H1 (cell line): ENCODE measurements at regions not wholly inside any gene's neighbourhood (a gene's known extent, or its start where the extent isn't known, plus 50 kb on each side); places are given as distances from the start of the nearest gene placed in this dataset.

Experiments
- BACH1 ChIP-seq: IDR thresholded peaks from 2 replicates; pipeline ENCODE4 v1.6.1; 2012; ENCODE audit warnings: low read length, improper control_type of control experiment
- CBX5 ChIP-seq: fragments of 300-800, 300-1000 bp; sonication (generic); IDR thresholded peaks from 2 replicates; pipeline ENCODE4 v1.7.1; 2016; ENCODE audit warnings: antibody characterized with exemption, low read length, low read depth
- CEBPB ChIP-seq: IDR thresholded peaks from 2 replicates; pipeline ENCODE4 v1.6.1; 2012; ENCODE audit warnings: low read depth, low read length
- EP300 ChIP-seq, 2 experiments: IDR thresholded peaks; 1 replicate in 1 of 2; 2 replicates in 1 of 2; pipeline ENCODE4 v1.6.1; 2011 to 2012; ENCODE audit warnings: low read depth in 2 of 2, low read length in 2 of 2, mild to moderate bottlenecking in 2 of 2, borderline replicate concordance in 1 of 2, inconsistent platforms in 1 of 2, moderate library complexity in 1 of 2
- EZH2 ChIP-seq: fragments of 200-600 bp; sonication (generic); IDR thresholded peaks from 2 replicates; pipeline ENCODE4 v1.7.1; 2012; ENCODE audit warnings: low read depth, mild to moderate bottlenecking, moderate library complexity, low read length, inconsistent platforms; ENCODE audit not compliant: severe bottlenecking
- KDM5A ChIP-seq: fragments of 200-600 bp; IDR thresholded peaks from 2 replicates; pipeline ENCODE4 v1.7.1; 2012; ENCODE audit warnings: mild to moderate bottlenecking, low read length, inconsistent platforms, mixed read lengths
- POLR2A ChIP-seq, 2 experiments: IDR thresholded peaks; 1 replicate in 1 of 2; 2 replicates in 1 of 2; pipeline ENCODE4 v1.6.1; 2011; ENCODE audit warnings: low read depth in 2 of 2, low read length in 2 of 2, mild to moderate bottlenecking in 2 of 2; ENCODE audit errors: control extremely low read depth in 1 of 2
- RFX5 ChIP-seq: IDR thresholded peaks from 2 replicates; pipeline ENCODE4 v1.6.1; 2011; ENCODE audit warnings: low read depth, low read length, improper control_type of control experiment, borderline replicate concordance
- SIRT6 ChIP-seq: IDR thresholded peaks from one replicate; pipeline ENCODE4 v1.7.1; 2012; ENCODE audit warnings: low read length, inconsistent platforms
- ZNF274 ChIP-seq: IDR thresholded peaks from 2 replicates; pipeline ENCODE4 v1.7.0; 2012; ENCODE audit warnings: low read length, borderline replicate concordance; ENCODE audit errors: extremely low read depth
- TF ChIP-seq, protein P1 (sequence below), 3 experiments: IDR thresholded peaks; 1 replicate in 2 of 3; 2 replicates in 1 of 3; pipeline versions ENCODE4 v1.5.1 to v1.6.1; 2011; ENCODE audit warnings: low read length in 3 of 3, mild to moderate bottlenecking in 3 of 3, inconsistent platforms in 2 of 3, low read depth in 1 of 3, moderate library complexity in 1 of 3; ENCODE audit not compliant: insufficient read depth in 1 of 3; ENCODE audit errors: control extremely low read depth in 1 of 3
- TF ChIP-seq, protein P2 (sequence below): IDR thresholded peaks from 2 replicates; pipeline ENCODE4 v1.6.1; 2012; ENCODE audit warnings: inconsistent platforms

GRCh38 chr12:67595365-67595764, 53.2 kb upstream of the DYRK2 start:
- no peak for TF ChIP-seq ZNF274
- no peak for TF ChIP-seq CBX5
- TF ChIP-seq POLR2A (IDR thresholded peaks at IDR 0.05; ENCODE audit: control extremely low read depth in 1 of 2, low read depth in 2 of 2, low read length in 2 of 2), result no peak
- TF ChIP-seq, protein P1, sequence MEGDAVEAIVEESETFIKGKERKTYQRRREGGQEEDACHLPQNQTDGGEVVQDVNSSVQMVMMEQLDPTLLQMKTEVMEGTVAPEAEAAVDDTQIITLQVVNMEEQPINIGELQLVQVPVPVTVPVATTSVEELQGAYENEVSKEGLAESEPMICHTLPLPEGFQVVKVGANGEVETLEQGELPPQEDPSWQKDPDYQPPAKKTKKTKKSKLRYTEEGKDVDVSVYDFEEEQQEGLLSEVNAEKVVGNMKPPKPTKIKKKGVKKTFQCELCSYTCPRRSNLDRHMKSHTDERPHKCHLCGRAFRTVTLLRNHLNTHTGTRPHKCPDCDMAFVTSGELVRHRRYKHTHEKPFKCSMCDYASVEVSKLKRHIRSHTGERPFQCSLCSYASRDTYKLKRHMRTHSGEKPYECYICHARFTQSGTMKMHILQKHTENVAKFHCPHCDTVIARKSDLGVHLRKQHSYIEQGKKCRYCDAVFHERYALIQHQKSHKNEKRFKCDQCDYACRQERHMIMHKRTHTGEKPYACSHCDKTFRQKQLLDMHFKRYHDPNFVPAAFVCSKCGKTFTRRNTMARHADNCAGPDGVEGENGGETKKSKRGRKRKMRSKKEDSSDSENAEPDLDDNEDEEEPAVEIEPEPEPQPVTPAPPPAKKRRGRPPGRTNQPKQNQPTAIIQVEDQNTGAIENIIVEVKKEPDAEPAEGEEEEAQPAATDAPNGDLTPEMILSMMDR (IDR thresholded peaks at IDR 0.05; ENCODE audit: control extremely low read depth in 1 of 3, insufficient read depth in 1 of 3, low read depth in 1 of 3, low read length in 3 of 3), result no peak
- no peak for TF ChIP-seq CEBPB
- TF ChIP-seq, protein P2, sequence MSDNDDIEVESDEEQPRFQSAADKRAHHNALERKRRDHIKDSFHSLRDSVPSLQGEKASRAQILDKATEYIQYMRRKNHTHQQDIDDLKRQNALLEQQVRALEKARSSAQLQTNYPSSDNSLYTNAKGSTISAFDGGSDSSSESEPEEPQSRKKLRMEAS, result no peak
- no peak for TF ChIP-seq SIRT6
- no peak for TF ChIP-seq EP300 (IDR thresholded peaks at IDR 0.05; ENCODE audit: borderline replicate concordance in 1 of 2, low read depth in 2 of 2, low read length in 2 of 2)
- no peak for TF ChIP-seq RFX5
- TF ChIP-seq BACH1, result no peak
- no peak for TF ChIP-seq KDM5A
- TF ChIP-seq EZH2, result no peak
